ENCODE measurements at regions not wholly inside any gene's neighbourhood (a gene's known extent, or its start where the extent isn't known, plus 50 kb on each side); places are given as distances from the start of the nearest gene placed in this dataset.

- no peaks in the 10 kb centered on the region for H3K27me3 ChIP-seq (ENCODE audit: insufficient read depth, low read length)
- no peak overlapping the region for H4K12ac ChIP-seq (ENCODE audit: low read depth, low read length)
- no peak overlapping the region for H3K9ac ChIP-seq (ENCODE audit: low read length)
- H3K18ac ChIP-seq (ENCODE audit: low read length): no peak overlapping the region
- H4K8ac ChIP-seq (ENCODE audit: low read depth, low read length): no peak overlapping the region
- peaks cover 4% of the 10 kb centered on the region for H3K9me3 ChIP-seq (ENCODE audit: insufficient read depth, low read depth, low read length)
- no peak overlapping the region for H3K27ac ChIP-seq (ENCODE audit: low read depth, low read length)
- no peak overlapping the region for H2BK12ac ChIP-seq (ENCODE audit: low read length)
- no peak overlapping the region for H3K23ac ChIP-seq (ENCODE audit: low read length)
- H3K4me2 ChIP-seq (ENCODE audit: low read length): no peak overlapping the region
- H2AK5ac ChIP-seq (ENCODE audit: low read length): no peak overlapping the region
- H3K79me1 ChIP-seq (ENCODE audit: low read length): no peaks in the 10 kb centered on the region
- WGBS (ENCODE audit: extremely low coverage, insufficient coverage, insufficient read length): no CpG with 5 or more reads among the region's 1 CpG
- DNase-seq: no peak
- H2BK120ac ChIP-seq (ENCODE audit: insufficient read depth, low read length, poor library complexity): no peak overlapping the region
- no peak overlapping the region for H2AFZ ChIP-seq (ENCODE audit: insufficient read depth, low read length, poor library complexity)
- H3K4me3 ChIP-seq (ENCODE audit: low read depth, low read length): no peak overlapping the region
- no peak overlapping the region for H2BK5ac ChIP-seq (ENCODE audit: low read depth, low read length, poor library complexity)
- H4K91ac ChIP-seq (ENCODE audit: low read depth, low read length): no peak overlapping the region
- no peaks in the 10 kb centered on the region for H3K4me1 ChIP-seq (ENCODE audit: control insufficient read depth in 1 of 2, insufficient read depth in 2 of 2, low read length in 2 of 2)
- H3K36me3 ChIP-seq (ENCODE audit: control insufficient read depth in 1 of 2, insufficient read depth in 2 of 2, low read length in 2 of 2): no peaks in the 10 kb centered on the region
- no peak overlapping the region for H3K4ac ChIP-seq (ENCODE audit: low read depth, low read length)
- H3K14ac ChIP-seq (ENCODE audit: low read length): no peak overlapping the region
- no peaks in the 10 kb centered on the region for H3K79me2 ChIP-seq (ENCODE audit: control insufficient read depth, insufficient read depth, low read length, poor library complexity)
Measured at GRCh38 chr21:38060533-38060932, 144.3 kb upstream of the KCNJ6 start.

- Histone ChIP-seq H3K79me2 (ENCODE audit: control insufficient read depth, insufficient read depth, low read length, poor library complexity) (no peaks in the 10 kb centered on the region), H3K36me3 (ENCODE audit: control insufficient read depth in 1 of 2, insufficient read depth in 2 of 2, low read length in 2 of 2) (no peaks in the 10 kb centered on the region), H2AFZ (ENCODE audit: insufficient read depth, low read length, poor library complexity) (no peak overlapping the region), H3K4me1 (ENCODE audit: control insufficient read depth in 1 of 2, insufficient read depth in 2 of 2, low read length in 2 of 2) (no peaks in the 10 kb centered on the region), H4K8ac (ENCODE audit: low read depth, low read length) (no peak overlapping the region), H3K27ac (ENCODE audit: low read depth, low read length) (no peak overlapping the region), H3K23ac (ENCODE audit: low read length) (no peak overlapping the region), H2AK5ac (ENCODE audit: low read length) (no peak overlapping the region), H3K14ac (ENCODE audit: low read length) (no peak overlapping the region), H4K91ac (ENCODE audit: low read depth, low read length) (no peak overlapping the region), H3K4me3 (ENCODE audit: low read depth, low read length) (no peak overlapping the region), H3K4ac (ENCODE audit: low read depth, low read length) (no peak overlapping the region), H3K9ac (ENCODE audit: low read length) (no peak overlapping the region), H2BK120ac (ENCODE audit: insufficient read depth, low read length, poor library complexity) (no peak overlapping the region), H3K9me3 (ENCODE audit: insufficient read depth, low read depth, low read length) (peaks cover 2% of the 10 kb centered on the region), H3K4me2 (ENCODE audit: low read length) (no peak overlapping the region), H2BK12ac (ENCODE audit: low read length) (no peak overlapping the region), H3K79me1 (ENCODE audit: low read length) (no peaks in the 10 kb centered on the region), H4K12ac (ENCODE audit: low read depth, low read length) (no peak overlapping the region), H3K27me3 (ENCODE audit: insufficient read depth, low read length) (no peaks in the 10 kb centered on the region), H2BK5ac (ENCODE audit: low read depth, low read length, poor library complexity) (no peak overlapping the region), H3K18ac (ENCODE audit: low read length) (no peak overlapping the region)
- WGBS (ENCODE audit: extremely low coverage, insufficient coverage, insufficient read length): no CpG with 5 or more reads among the region's 3 CpGs
- DNase-seq: no peak
Measured at GRCh38 chr21:38067086-38067739, 151.0 kb upstream of the KCNJ6 start.

DNA sequence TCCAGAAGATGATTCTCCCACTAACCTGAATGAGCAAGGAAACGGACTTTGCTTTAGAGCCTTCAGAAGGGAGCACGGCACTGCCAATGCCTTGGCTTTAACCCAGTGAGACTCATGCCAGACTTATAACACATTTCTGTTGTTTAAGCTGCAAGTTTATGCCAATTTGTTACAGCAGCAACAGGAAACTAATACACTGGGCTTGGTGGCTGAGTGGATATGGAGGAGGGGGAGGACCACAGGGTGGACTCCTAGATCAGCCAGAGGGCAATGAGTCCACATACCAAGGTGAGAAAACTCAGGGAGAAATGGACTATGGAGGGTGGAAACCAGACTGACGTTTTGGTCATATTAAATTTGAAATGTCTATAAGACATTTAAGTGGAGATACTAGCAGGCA, 156.2 kb upstream of the KCNJ6 start:
- no peak overlapping the region for H3K4me2 ChIP-seq (ENCODE audit: low read length)
- no peak overlapping the region for H2BK120ac ChIP-seq (ENCODE audit: insufficient read depth, low read length, poor library complexity)
- H3K27me3 ChIP-seq (ENCODE audit: insufficient read depth, low read length): no peaks in the 10 kb centered on the region
- H3K4me1 ChIP-seq (ENCODE audit: control insufficient read depth in 1 of 2, insufficient read depth in 2 of 2, low read length in 2 of 2): no peaks in the 10 kb centered on the region
- no peak overlapping the region for H2BK12ac ChIP-seq (ENCODE audit: low read length)
- no peaks in the 10 kb centered on the region for H3K36me3 ChIP-seq (ENCODE audit: control insufficient read depth in 1 of 2, insufficient read depth in 2 of 2, low read length in 2 of 2)
- H2AK5ac ChIP-seq (ENCODE audit: low read length): no peak overlapping the region
- WGBS (ENCODE audit: extremely low coverage, insufficient coverage, insufficient read length): no CpG with 5 or more reads among the region's 3 CpGs
- no peak overlapping the region for H3K18ac ChIP-seq (ENCODE audit: low read length)
- H2BK5ac ChIP-seq (ENCODE audit: low read depth, low read length, poor library complexity): no peak overlapping the region
- H3K14ac ChIP-seq (ENCODE audit: low read length): no peak overlapping the region
- no peaks in the 10 kb centered on the region for H3K79me1 ChIP-seq (ENCODE audit: low read length)
- H3K27ac ChIP-seq (ENCODE audit: low read depth, low read length): no peak overlapping the region
- H4K12ac ChIP-seq (ENCODE audit: low read depth, low read length): no peak overlapping the region
- no peak overlapping the region for H3K23ac ChIP-seq (ENCODE audit: low read length)
- H3K9ac ChIP-seq (ENCODE audit: low read length): no peak overlapping the region
- no peaks in the 10 kb centered on the region for H3K9me3 ChIP-seq (ENCODE audit: insufficient read depth, low read depth, low read length)
- no peak overlapping the region for H2AFZ ChIP-seq (ENCODE audit: insufficient read depth, low read length, poor library complexity)
- no peak overlapping the region for H4K91ac ChIP-seq (ENCODE audit: low read depth, low read length)
- H4K8ac ChIP-seq (ENCODE audit: low read depth, low read length): no peak overlapping the region
- no peaks in the 10 kb centered on the region for H3K79me2 ChIP-seq (ENCODE audit: control insufficient read depth, insufficient read depth, low read length, poor library complexity)
- no peak overlapping the region for H3K4me3 ChIP-seq (ENCODE audit: low read depth, low read length)
- DNase-seq: no peak
- H3K4ac ChIP-seq (ENCODE audit: low read depth, low read length): no peak overlapping the region

GRCh38 chr21:38075833-38076587, 159.8 kb upstream of the KCNJ6 start:
- Histone ChIP-seq H4K8ac (ENCODE audit: low read depth, low read length) (no peak overlapping the region), H2BK5ac (ENCODE audit: low read depth, low read length, poor library complexity) (no peak overlapping the region), H3K4me1 (ENCODE audit: control insufficient read depth in 1 of 2, insufficient read depth in 2 of 2, low read length in 2 of 2) (peaks cover 0 to 4% of the 10 kb centered on the region in 2 experiments), H2BK120ac (ENCODE audit: insufficient read depth, low read length, poor library complexity) (no peak overlapping the region), H3K27me3 (ENCODE audit: insufficient read depth, low read length) (no peaks in the 10 kb centered on the region), H3K18ac (ENCODE audit: low read length) (no peak overlapping the region), H3K4me3 (ENCODE audit: low read depth, low read length) (no peak overlapping the region), H3K4ac (ENCODE audit: low read depth, low read length) (no peak overlapping the region), H3K79me1 (ENCODE audit: low read length) (peaks cover 2% of the 10 kb centered on the region), H3K36me3 (ENCODE audit: control insufficient read depth in 1 of 2, insufficient read depth in 2 of 2, low read length in 2 of 2) (no peaks in the 10 kb centered on the region), H4K91ac (ENCODE audit: low read depth, low read length) (no peak overlapping the region), H3K79me2 (ENCODE audit: control insufficient read depth, insufficient read depth, low read length, poor library complexity) (no peaks in the 10 kb centered on the region), H2AK5ac (ENCODE audit: low read length) (no peak overlapping the region), H3K9ac (ENCODE audit: low read length) (no peak overlapping the region), H2AFZ (ENCODE audit: insufficient read depth, low read length, poor library complexity) (no peak overlapping the region), H4K12ac (ENCODE audit: low read depth, low read length) (no peak overlapping the region), H3K23ac (ENCODE audit: low read length) (no peak overlapping the region), H3K9me3 (ENCODE audit: insufficient read depth, low read depth, low read length) (no peaks in the 10 kb centered on the region), H2BK12ac (ENCODE audit: low read length) (no peak overlapping the region), H3K4me2 (ENCODE audit: low read length) (no peak overlapping the region), H3K27ac (ENCODE audit: low read depth, low read length) (no peak overlapping the region), H3K14ac (ENCODE audit: low read length) (no peak overlapping the region)
- DNase-seq: no peak
- no CpG with 5 or more reads among the region's 13 CpGs for WGBS (ENCODE audit: extremely low coverage, insufficient coverage, insufficient read length)

Measured in trophoblast cell (in vitro differentiated cells and primary cell).